NCI-H187 treated with DMSO at 0.1 percent for 48 hours (cell line): ENCODE measurements at regions not wholly inside any gene's neighbourhood (a gene's known extent, or its start where the extent isn't known, plus 50 kb on each side); places are given as distances from the start of the nearest gene placed in this dataset.
A peak's percentile ranks its signal among the peaks of the same experiment; 100 is the strongest.
"Not testable (repeated sequence)": the region's sequence is repeated elsewhere in the genome, so short reads cannot be mapped to it uniquely, and the experiment has no call there.

ENCODE experiments used
- DNase-seq: peaks from one replicate; lab custom pipeline; 2025; lab: John Stamatoyannopoulos, UW

DNA sequence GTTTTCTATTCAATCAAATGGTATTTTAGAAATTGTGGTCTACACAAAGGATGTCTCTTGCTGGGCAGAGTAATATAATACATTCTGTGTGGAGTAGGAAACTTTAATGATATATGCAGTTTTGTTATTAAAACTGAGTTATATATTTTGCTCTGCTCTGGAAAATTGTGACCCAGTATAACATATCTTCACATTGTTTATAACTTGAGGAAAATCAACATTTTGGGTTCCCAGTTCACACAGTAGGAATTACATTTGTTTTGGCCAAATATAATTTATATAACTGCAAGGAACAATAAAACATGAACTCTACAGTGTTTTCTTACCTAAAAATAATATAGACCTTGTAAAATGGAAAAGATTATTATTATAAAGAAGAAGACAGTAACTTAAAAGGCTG lies 372.4 kb downstream of the OSR1 start:
- DNase-seq: no peak

DNA sequence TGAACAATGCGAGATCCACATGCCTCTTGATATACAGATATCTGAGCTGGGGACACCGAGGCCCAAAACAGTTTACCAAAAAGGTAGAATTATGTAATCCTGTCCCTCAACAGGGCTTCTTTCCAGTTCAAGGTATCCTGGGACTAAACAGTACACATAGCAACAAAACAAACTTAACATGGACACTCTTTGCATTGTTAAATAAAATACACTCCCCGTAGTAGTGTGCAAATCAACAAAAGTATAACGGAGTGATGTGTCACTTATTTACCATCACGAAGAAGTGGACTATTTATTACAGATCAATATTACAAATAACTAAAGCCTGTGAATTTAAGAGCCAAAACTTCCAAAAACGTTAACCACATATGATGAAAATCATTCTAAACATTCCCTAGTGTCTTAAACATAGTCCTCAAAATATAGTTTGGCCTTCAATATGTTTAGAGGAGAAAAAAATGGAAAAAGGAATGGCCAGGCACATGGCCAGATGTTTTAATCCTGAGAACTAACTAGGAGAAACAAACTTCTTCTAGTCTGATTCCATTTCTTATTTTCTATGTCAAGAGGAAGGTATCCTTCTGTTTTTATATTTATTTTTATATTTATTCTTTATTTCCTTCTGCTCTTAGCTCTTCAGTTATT lies 377.5 kb downstream of the OSR1 start:
- DNase-seq: no peak

GRCh38 chr2:18980104-18980785 lies 378.2 kb downstream of the OSR1 start:
- DNase-seq: no peak

GRCh38 chr2:18977409-18977808 lies 381.0 kb downstream of the OSR1 start:
- DNase-seq: no peak

GRCh38 chr2:18976168-18976961 lies 382.1 kb downstream of the OSR1 start:
- peak; percentile 73 for DNase-seq

GRCh38 chr2:18975506-18976167 lies 382.8 kb downstream of the OSR1 start:
- DNase-seq: no peak

- no peak for DNase-seq
These were observed 382.3 kb upstream of the NT5C1B start for GRCh38 chr2:18971628-18972027.

GRCh38 chr2:18971069-18971378 lies 381.7 kb upstream of the NT5C1B start:
- DNase-seq: no peak

- DNase-seq: no peak
These were observed 376.8 kb upstream of the NT5C1B start for GRCh38 chr2:18966131-18966530.

DNA sequence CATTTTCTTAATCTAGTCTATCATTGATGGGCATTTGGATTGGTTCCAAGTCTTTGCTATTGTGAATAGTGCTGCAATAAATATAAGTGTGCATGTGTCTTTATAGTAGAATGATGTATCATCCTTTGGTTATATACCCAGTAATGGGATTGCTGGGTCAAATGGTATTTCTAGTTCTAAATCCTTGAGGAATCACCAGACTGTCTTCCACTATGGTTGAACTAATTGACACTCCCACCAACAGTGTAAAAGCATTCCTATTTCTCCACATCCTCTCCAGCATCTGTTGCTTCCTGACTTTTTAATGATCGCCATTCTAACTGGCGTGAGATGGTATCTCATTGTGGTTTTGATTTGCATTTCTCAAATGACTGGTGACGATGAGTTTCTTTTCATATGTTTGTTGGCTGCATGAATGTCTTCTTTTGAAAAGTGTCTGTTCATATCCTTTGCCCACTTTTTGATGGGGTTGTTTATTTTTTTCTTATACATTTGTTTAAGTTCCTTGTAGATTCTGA lies 374.4 kb upstream of the NT5C1B start:
- not testable (repeated sequence) for DNase-seq

GRCh38 chr2:18961991-18962421 lies 372.6 kb upstream of the NT5C1B start:
- no peak for DNase-seq

GRCh38 chr2:18959952-18960717 lies 370.8 kb upstream of the NT5C1B start:
- DNase-seq: no peak

GRCh38 chr2:18959200-18959599 lies 369.8 kb upstream of the NT5C1B start:
- DNase-seq: no peak

DNA sequence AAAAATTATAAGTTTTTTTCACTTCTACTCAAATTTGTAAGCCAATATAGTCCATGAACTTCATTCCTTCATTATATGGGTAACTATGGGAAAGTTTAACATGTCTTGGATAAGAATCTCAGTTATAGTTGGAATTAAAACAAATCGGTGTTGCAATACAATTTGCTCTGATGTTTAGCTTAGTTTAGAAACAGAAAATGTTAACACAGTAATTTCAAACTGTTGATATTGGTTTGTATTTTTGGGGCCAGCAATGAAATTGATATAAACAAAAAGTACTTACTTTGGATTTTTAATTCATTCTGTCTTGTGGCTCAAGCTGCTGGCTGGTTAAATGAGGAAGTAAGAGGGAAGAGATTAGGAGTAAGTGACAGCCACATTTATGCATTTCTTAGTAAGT lies 368.5 kb upstream of the NT5C1B start:
- DNase-seq: no peak

GRCh38 chr2:18950361-18950851 lies 361.0 kb upstream of the NT5C1B start:
- no peak for DNase-seq

- no peak for DNase-seq
These were observed 360.5 kb upstream of the NT5C1B start for GRCh38 chr2:18949871-18950270.

GRCh38 chr2:18940184-18940583 lies 350.8 kb upstream of the NT5C1B start:
- no peak for DNase-seq

- not testable (repeated sequence) for DNase-seq
These were observed 350.4 kb upstream of the NT5C1B start for GRCh38 chr2:18939740-18940139.

- DNase-seq: no peak
These were observed 345.5 kb upstream of the NT5C1B start for GRCh38 chr2:18934886-18935285.

DNA sequence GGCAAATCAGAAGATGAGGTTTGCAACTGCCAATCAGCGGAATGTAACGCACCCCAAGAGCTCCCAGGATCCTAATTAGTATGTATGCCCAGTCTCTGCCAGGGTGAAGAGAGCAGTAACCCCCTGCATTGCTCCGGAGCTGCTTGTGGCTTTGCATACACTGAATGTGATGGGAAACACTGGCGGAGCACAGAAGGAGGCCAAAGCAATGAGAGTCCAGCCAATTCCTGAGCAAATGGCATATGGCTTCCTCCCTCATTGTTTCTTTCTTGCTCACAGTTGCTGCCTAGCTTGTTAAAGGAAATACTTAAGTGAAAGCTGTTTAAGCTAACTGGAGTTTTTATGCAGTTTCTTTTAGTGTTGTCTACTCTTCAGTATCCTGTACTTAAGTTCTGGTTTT lies 343.5 kb upstream of the NT5C1B start:
- no peak for DNase-seq

- DNase-seq: no peak
These were observed 341.6 kb upstream of the NT5C1B start for GRCh38 chr2:18930971-18931370.
